NCI-H748 (cell line): ENCODE measurements at regions not wholly inside any gene's neighbourhood (a gene's known extent, or its start where the extent isn't known, plus 50 kb on each side); places are given as distances from the start of the nearest gene placed in this dataset.

Experiments used
- DNase-seq: peaks from one replicate; lab custom pipeline; 2025; ENCODE audit not compliant: unreplicated experiment; lab: John Stamatoyannopoulos, UW

- no peak for DNase-seq
Measured at GRCh38 chr12:111310076-111310870, 58.6 kb downstream of the PHETA1 start.

GRCh38 chr12:111309584-111309983 is 59.3 kb downstream of the PHETA1 start:
- no peak for DNase-seq

GRCh38 chr12:111308473-111308872 is 60.4 kb downstream of the PHETA1 start:
- DNase-seq, result no peak

- peak; percentile 11 for DNase-seq
Measured at GRCh38 chr12:111304642-111305071, 64.2 kb downstream of the PHETA1 start.

GRCh38 chr12:111303531-111303930 is 65.4 kb downstream of the PHETA1 start:
- DNase-seq, result no peak

GRCh38 chr12:111298582-111299436 is 70.1 kb downstream of the PHETA1 start:
- DNase-seq, result peak; percentile 65

- DNase-seq, result no peak
Measured at GRCh38 chr12:111297703-111298426, 71.0 kb downstream of the PHETA1 start.

GRCh38 chr12:111296906-111297463 is 71.9 kb downstream of the PHETA1 start:
- DNase-seq, result no peak

- no peak for DNase-seq
Measured at GRCh38 chr12:111295176-111295575, 73.7 kb downstream of the PHETA1 start.

GRCh38 chr12:111293266-111294009 is 75.5 kb downstream of the PHETA1 start:
- DNase-seq, result no peak

- no peak for DNase-seq
Measured at GRCh38 chr12:111291357-111291756, 77.5 kb downstream of the PHETA1 start.

- no peak for DNase-seq
Measured at GRCh38 chr12:111288771-111289170, 80.1 kb downstream of the PHETA1 start.

- DNase-seq, result peak; percentile 97
Measured at GRCh38 chr12:111287125-111287900, 81.6 kb downstream of the PHETA1 start.

- peak; percentile 75 for DNase-seq
Measured at GRCh38 chr12:111285200-111285599, 83.7 kb downstream of the PHETA1 start.

- DNase-seq, result no peak
Measured at GRCh38 chr12:111284709-111285108, 84.2 kb downstream of the PHETA1 start.

- no peak for DNase-seq
Measured at GRCh38 chr12:111283966-111284365, 84.9 kb downstream of the PHETA1 start.

GRCh38 chr12:111283521-111283920 is 85.4 kb downstream of the PHETA1 start:
- DNase-seq, result no peak

- no peak for DNase-seq
Measured at GRCh38 chr12:111277570-111277969, 91.3 kb downstream of the PHETA1 start.

GRCh38 chr12:111276146-111276545 is 92.7 kb downstream of the PHETA1 start:
- no peak for DNase-seq

GRCh38 chr12:111275308-111275707 is 93.6 kb downstream of the PHETA1 start:
- no peak for DNase-seq
